ENCODE measurements at regions not wholly inside any gene's neighbourhood (a gene's known extent, or its start where the extent isn't known, plus 50 kb on each side); places are given as distances from the start of the nearest gene placed in this dataset.

DNA sequence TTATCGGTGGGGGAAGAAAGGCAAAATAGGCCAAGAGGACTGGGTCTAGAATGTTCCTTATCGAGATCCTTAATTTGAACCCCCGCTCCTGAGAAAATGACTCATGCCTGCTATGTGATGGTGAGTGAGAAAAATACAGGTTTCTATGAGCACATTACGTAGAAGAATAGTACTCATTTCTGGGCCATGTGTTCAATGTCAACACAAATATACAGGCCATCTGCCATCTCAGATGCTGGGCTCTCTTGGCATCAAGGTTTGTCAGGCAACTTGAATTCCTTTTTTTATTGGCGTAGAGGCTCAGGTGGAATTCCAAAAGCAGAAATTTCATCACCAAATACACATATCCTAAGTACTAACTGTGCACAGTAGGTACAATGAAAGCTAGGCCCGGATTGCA is 81.4 kb upstream of the TRIM2 start:
- CTCF ChIA-PET: interaction anchor here (1.0 to 6.5 kb wide), 3 partner anchors 13 to 40 kb away, joined by 3 to 235 read pairs (median 3); no protein-coding TSS in a partner anchor
- H3K27ac Mint-ChIP-seq (ENCODE audit: low read depth, unreplicated experiment): no peak overlapping the region
- no TSS peak for BruUV-seq (replicated peaks)
- H3K36me3 Mint-ChIP-seq (ENCODE audit: insufficient read depth, unreplicated experiment): no peaks in the 10 kb centered on the region
- no peak for TF ChIP-seq CTCF (IDR thresholded peaks at IDR 0.05; ENCODE audit: unreplicated experiment)
- peaks cover 5% of the 10 kb centered on the region for H3K4me1 Mint-ChIP-seq (ENCODE audit: insufficient read depth, unreplicated experiment)
- no peaks in the 10 kb centered on the region for H3K9me3 Mint-ChIP-seq (ENCODE audit: unreplicated experiment)
- POLR2A ChIA-PET: no interaction called here
- intact Hi-C loops (cut with micrococcal nuclease): no loop called here
- no peak for DNase-seq (ENCODE audit: unreplicated experiment)
- H3K4me3 Mint-ChIP-seq (ENCODE audit: unreplicated experiment): no peak overlapping the region
- H3K27me3 Mint-ChIP-seq (ENCODE audit: insufficient read depth, unreplicated experiment): no peaks in the 10 kb centered on the region

DNA sequence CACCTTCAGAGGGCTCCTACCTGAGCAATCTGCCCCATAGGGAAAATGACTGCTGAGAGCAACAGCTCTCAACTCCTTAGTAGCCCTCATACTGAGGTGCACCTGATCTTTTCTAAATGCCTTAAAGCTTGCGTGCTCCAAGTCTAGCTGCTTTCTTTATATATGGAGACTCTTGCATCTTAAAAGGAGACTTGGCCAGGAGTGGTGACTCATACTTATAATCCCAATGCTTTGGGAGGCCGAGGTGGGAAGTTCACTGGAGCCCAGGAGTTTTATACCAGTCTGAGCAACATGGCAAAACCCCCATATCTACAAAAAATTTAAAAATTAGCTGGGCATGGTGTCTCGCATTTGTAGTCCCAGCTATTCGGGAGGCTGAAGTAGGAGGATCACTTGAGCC is 78.1 kb upstream of the TRIM2 start:
- peak; percentile 33 for DNase-seq (ENCODE audit: unreplicated experiment)
- Mint-ChIP-seq H3K9me3 (ENCODE audit: unreplicated experiment) (no peaks in the 10 kb centered on the region), H3K27ac (ENCODE audit: low read depth, unreplicated experiment) (no peak overlapping the region), H3K36me3 (ENCODE audit: insufficient read depth, unreplicated experiment) (peaks cover 6% of the 10 kb centered on the region), H3K4me3 (ENCODE audit: unreplicated experiment) (no peak overlapping the region), H3K4me1 (ENCODE audit: insufficient read depth, unreplicated experiment) (peaks cover 5% of the 10 kb centered on the region), H3K27me3 (ENCODE audit: insufficient read depth, unreplicated experiment) (no peaks in the 10 kb centered on the region)
- intact Hi-C loops (cut with micrococcal nuclease): no loop called here
- BruUV-seq (replicated peaks): no TSS peak
- ChIA-PET POLR2A (interaction anchor here (0.6 to 1.9 kb wide), 5 partner anchors 40 to 683 kb away, joined by 3 to 8 read pairs (median 3); no protein-coding TSS in a partner anchor), CTCF (interaction anchor here (0.6 to 6.5 kb wide), 21 partner anchors 9 to 625 kb away, joined by 3 to 235 read pairs (median 5); partner anchors contain the start of genes ARFIP1 and TIGD4)
- no peak for TF ChIP-seq CTCF (IDR thresholded peaks at IDR 0.05; ENCODE audit: unreplicated experiment)

DNA sequence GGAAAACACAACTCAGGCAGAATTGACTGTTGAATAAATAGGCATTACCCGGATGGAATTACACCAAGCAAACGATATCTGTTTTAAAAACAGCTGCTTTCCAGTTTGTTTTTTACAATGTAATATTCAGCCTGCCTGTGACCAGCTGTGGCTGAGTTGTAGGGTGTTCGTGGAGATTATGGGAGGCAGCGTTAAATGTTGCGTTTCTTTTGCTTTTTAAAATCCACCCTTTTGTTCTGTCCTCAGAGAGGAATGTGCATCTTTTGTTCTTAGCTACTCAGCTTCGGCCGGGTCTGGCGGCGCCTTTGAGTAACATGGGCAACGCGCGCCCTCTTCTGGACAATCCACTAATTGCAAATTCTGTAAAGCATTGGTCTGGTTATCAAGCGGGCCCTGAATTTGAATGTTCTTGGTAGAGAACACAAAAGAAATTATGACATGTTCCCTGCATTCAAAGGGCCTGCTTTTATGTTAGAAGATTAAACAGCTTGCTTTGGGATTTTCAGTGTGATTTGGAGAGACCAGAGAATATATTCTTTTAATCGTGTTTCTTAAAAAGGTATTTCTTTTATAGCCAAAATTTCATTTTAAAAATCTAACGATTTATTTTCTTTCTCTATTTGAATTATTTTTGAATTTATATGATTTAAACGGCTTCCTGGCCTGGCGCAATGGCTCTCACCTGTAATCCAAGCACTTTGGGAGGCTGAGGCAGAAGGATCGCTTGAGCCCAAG is 76.3 kb upstream of the TRIM2 start:
- BruUV-seq (replicated peaks): no TSS peak
- H3K36me3 Mint-ChIP-seq (ENCODE audit: insufficient read depth, unreplicated experiment): peaks cover 6% of the 10 kb centered on the region
- TF ChIP-seq CTCF (IDR thresholded peaks at IDR 0.05; ENCODE audit: unreplicated experiment): peak; percentile 67
- no peak overlapping the region for H3K27ac Mint-ChIP-seq (ENCODE audit: low read depth, unreplicated experiment)
- CTCF ChIA-PET: interaction anchor here (0.6 to 6.5 kb wide), 50 partner anchors 9 to 1325 kb away, joined by 3 to 235 read pairs (median 4); no protein-coding TSS in a partner anchor
- H3K27me3 Mint-ChIP-seq (ENCODE audit: insufficient read depth, unreplicated experiment): no peaks in the 10 kb centered on the region
- H3K9me3 Mint-ChIP-seq (ENCODE audit: unreplicated experiment): no peaks in the 10 kb centered on the region
- intact Hi-C loops (cut with micrococcal nuclease): loop anchor here (1.0 to 2.0 kb wide), 3 partner anchors 45 to 282 kb away; partner anchors contain the start of gene FHDC1
- peak; percentile 86 for DNase-seq (ENCODE audit: unreplicated experiment)
- no peaks in the 10 kb centered on the region for H3K4me1 Mint-ChIP-seq (ENCODE audit: insufficient read depth, unreplicated experiment)
- H3K4me3 Mint-ChIP-seq (ENCODE audit: unreplicated experiment): no peak overlapping the region
- POLR2A ChIA-PET: interaction anchor here (0.5 to 1.4 kb wide), 14 partner anchors 28 to 349 kb away, joined by 3 to 9 read pairs (median 3); partner anchors contain the start of genes ARFIP1, FHDC1 and TIGD4

DNA sequence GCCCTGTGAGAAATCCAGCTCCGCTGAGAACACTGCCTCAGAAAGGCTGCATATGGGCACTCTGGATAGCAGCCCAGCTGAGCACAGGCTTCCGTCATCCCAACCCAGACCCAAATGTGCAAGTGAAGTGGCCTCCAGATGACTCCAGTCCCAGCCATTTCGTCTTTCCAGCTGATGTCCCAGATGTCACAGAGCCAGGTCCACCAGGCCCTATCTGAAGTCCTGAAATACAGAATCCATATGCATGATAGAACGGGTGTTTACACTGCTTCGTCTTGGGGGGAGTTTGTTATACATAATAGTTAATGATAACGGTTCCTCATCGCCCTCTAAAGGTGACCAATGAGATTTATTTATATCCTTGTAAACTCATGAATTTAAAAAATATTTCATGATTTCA is 72.6 kb upstream of the TRIM2 start:
- intact Hi-C loops (cut with micrococcal nuclease): no loop called here
- H3K4me3 Mint-ChIP-seq (ENCODE audit: unreplicated experiment): no peak overlapping the region
- no peaks in the 10 kb centered on the region for H3K27me3 Mint-ChIP-seq (ENCODE audit: insufficient read depth, unreplicated experiment)
- BruUV-seq (replicated peaks): no TSS peak
- H3K36me3 Mint-ChIP-seq (ENCODE audit: insufficient read depth, unreplicated experiment): peaks cover 6% of the 10 kb centered on the region
- ChIA-PET POLR2A (no interaction called here), CTCF (interaction anchor here (0.7 to 4.1 kb wide), 7 partner anchors 11 to 436 kb away, joined by 3 to 25 read pairs (median 4); no protein-coding TSS in a partner anchor)
- no peak overlapping the region for H3K27ac Mint-ChIP-seq (ENCODE audit: low read depth, unreplicated experiment)
- H3K4me1 Mint-ChIP-seq (ENCODE audit: insufficient read depth, unreplicated experiment): peaks cover 7% of the 10 kb centered on the region
- no peak for DNase-seq (ENCODE audit: unreplicated experiment)
- H3K9me3 Mint-ChIP-seq (ENCODE audit: unreplicated experiment): no peaks in the 10 kb centered on the region
- TF ChIP-seq CTCF (IDR thresholded peaks at IDR 0.05; ENCODE audit: unreplicated experiment): peak; percentile 13
